Fibroblast of lung (primary cell): ENCODE measurements at regions not wholly inside any gene's neighbourhood (a gene's known extent, or its start where the extent isn't known, plus 50 kb on each side); places are given as distances from the start of the nearest gene placed in this dataset.
"Not testable (repeated sequence)": the region's sequence is repeated elsewhere in the genome, so short reads cannot be mapped to it uniquely, and the experiment has no call there.

Experiments
- DNase-seq, 2 donors: peaks; one replicate each; pipeline versions ENCODE4 v3.0.0 to v3.0.0-alpha.2; 2010; ENCODE audit warnings: low read depth in 2 of 2
- H2AFZ ChIP-seq: 2 replicates; pipeline ENCODE4 v1.5.1; 2012; ENCODE audit warnings: low read length, control low read depth, inconsistent platforms
- H3K27ac ChIP-seq: 2 replicates; pipeline ENCODE4 v1.5.1; 2011; ENCODE audit warnings: low read length, control low read depth; ENCODE audit not compliant: insufficient read depth
- H3K27me3 ChIP-seq: 2 replicates; pipeline ENCODE4 v1.5.1; 2011; ENCODE audit warnings: mild to moderate bottlenecking, low read length; ENCODE audit not compliant: control insufficient read depth, insufficient read depth
- H3K36me3 ChIP-seq: 2 replicates; pipeline ENCODE4 v1.5.1; 2011; ENCODE audit warnings: low read length; ENCODE audit not compliant: control insufficient read depth, insufficient read depth
- H3K4me1 ChIP-seq: 2 replicates; pipeline ENCODE4 v1.5.1; 2011; ENCODE audit warnings: low read length; ENCODE audit not compliant: control insufficient read depth, insufficient read depth; ENCODE audit errors: extremely low read depth
- H3K4me2 ChIP-seq: 2 replicates; pipeline ENCODE4 v1.5.1; 2011; ENCODE audit warnings: low read length, control low read depth; ENCODE audit not compliant: insufficient read depth; ENCODE audit errors: extremely low read depth
- H3K4me3 ChIP-seq, 4 experiments: fragments of 200-600 bp in 1 of 4; sonication (generic) in 1 of 4; replicated peaks in 1 of 4; 2 replicates each; pipeline ENCODE4 v1.5.1; 2011 to 2016; ENCODE audit warnings: low read length in 4 of 4, low read depth in 3 of 4, mild to moderate bottlenecking in 3 of 4, control low read depth in 2 of 4, inconsistent platforms in 1 of 4, mixed read lengths in 1 of 4; ENCODE audit not compliant: insufficient read depth in 1 of 4; ENCODE audit errors: control extremely low read depth in 1 of 4
- H3K79me2 ChIP-seq: 2 replicates; pipeline ENCODE4 v1.5.1; 2012; ENCODE audit warnings: mild to moderate bottlenecking, low read length, inconsistent platforms; ENCODE audit not compliant: control insufficient read depth, insufficient read depth
- H3K9ac ChIP-seq: 2 replicates; pipeline ENCODE4 v1.5.1; 2011; ENCODE audit warnings: mild to moderate bottlenecking, low read length, control low read depth; ENCODE audit not compliant: insufficient read depth
- H3K9me3 ChIP-seq: 2 replicates; pipeline ENCODE4 v1.5.1; 2012; ENCODE audit warnings: low read depth, low read length; ENCODE audit not compliant: control insufficient read depth, insufficient read depth
- H4K20me1 ChIP-seq: 2 replicates; pipeline ENCODE4 v1.5.1; 2011; ENCODE audit warnings: low read length; ENCODE audit not compliant: control insufficient read depth, insufficient read depth; ENCODE audit errors: extremely low read depth
- EZH2 ChIP-seq: IDR thresholded peaks from 2 replicates; pipeline ENCODE4 v1.5.1; 2012; ENCODE audit warnings: low read length, control low read depth, mild to moderate bottlenecking; ENCODE audit errors: missing control alignments
- TF ChIP-seq, protein P1 (sequence below), 2 donors: IDR thresholded peaks in 1 of 2; conservative IDR thresholded peaks in 1 of 2; 1 replicate in 1 of 2; 2 replicates in 1 of 2; pipeline ENCODE4 v1.5.1; 2011 to 2012; ENCODE audit warnings: low read length in 2 of 2, control low read depth in 1 of 2, inconsistent platforms in 1 of 2, low read depth in 1 of 2, mild to moderate bottlenecking in 1 of 2

DNA sequence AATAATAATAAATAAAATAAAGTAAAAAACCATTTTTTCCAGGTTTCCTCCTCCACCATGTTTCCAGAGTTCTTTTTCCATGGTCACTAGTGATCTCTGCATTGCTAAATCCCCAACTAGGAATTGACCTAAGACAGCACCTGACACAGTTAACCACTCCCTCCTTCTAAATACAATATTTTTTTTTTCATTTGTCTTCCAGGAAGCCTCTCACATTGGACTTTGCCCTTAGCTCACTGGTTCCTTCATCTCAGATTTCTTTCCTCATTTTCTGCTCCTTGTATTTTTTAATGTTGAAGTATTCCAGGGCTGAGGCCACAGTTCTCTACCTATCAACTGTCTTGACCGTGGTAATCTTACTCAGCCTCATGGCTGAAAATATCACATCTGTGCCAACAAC lies 187.3 kb upstream of the FAM241A start:
- Histone ChIP-seq H3K4me2 (no peak overlapping the region), H3K27me3 (no peaks in the 10 kb centered on the region), H3K4me3 (no peak overlapping the region), H3K9ac (no peak overlapping the region), H3K79me2 (no peaks in the 10 kb centered on the region), H3K4me1 (no peaks in the 10 kb centered on the region), H4K20me1 (no peaks in the 10 kb centered on the region), H3K36me3 (no peaks in the 10 kb centered on the region), H3K9me3 (no peaks in the 10 kb centered on the region), H3K27ac (no peak overlapping the region), H2AFZ (no peak overlapping the region)
- no peak for TF ChIP-seq EZH2
- TF ChIP-seq, protein P1, sequence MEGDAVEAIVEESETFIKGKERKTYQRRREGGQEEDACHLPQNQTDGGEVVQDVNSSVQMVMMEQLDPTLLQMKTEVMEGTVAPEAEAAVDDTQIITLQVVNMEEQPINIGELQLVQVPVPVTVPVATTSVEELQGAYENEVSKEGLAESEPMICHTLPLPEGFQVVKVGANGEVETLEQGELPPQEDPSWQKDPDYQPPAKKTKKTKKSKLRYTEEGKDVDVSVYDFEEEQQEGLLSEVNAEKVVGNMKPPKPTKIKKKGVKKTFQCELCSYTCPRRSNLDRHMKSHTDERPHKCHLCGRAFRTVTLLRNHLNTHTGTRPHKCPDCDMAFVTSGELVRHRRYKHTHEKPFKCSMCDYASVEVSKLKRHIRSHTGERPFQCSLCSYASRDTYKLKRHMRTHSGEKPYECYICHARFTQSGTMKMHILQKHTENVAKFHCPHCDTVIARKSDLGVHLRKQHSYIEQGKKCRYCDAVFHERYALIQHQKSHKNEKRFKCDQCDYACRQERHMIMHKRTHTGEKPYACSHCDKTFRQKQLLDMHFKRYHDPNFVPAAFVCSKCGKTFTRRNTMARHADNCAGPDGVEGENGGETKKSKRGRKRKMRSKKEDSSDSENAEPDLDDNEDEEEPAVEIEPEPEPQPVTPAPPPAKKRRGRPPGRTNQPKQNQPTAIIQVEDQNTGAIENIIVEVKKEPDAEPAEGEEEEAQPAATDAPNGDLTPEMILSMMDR (conservative IDR thresholded peaks at IDR 0.05 in 1 of 2, IDR thresholded peaks at IDR 0.05 in 1 of 2; ENCODE audit: low read depth in 1 of 2, low read length in 2 of 2) = no peak
- no peak for DNase-seq

GRCh38 chr4:111959222-111959621 lies 186.0 kb upstream of the FAM241A start:
- H3K9me3 ChIP-seq = no peaks in the 10 kb centered on the region
- H3K4me1 ChIP-seq = no peaks in the 10 kb centered on the region
- H3K79me2 ChIP-seq = no peaks in the 10 kb centered on the region
- no peaks in the 10 kb centered on the region for H3K27me3 ChIP-seq
- no peak overlapping the region for H3K4me2 ChIP-seq
- no peak for TF ChIP-seq EZH2
- TF ChIP-seq, protein P1 (conservative IDR thresholded peaks at IDR 0.05 in 1 of 2, IDR thresholded peaks at IDR 0.05 in 1 of 2; ENCODE audit: low read depth in 1 of 2, low read length in 2 of 2) = no peak
- no peak overlapping the region for H3K27ac ChIP-seq
- H3K4me3 ChIP-seq = no peak overlapping the region
- H3K36me3 ChIP-seq = no peaks in the 10 kb centered on the region
- H3K9ac ChIP-seq = no peak overlapping the region
- peak; percentile 38 to 39 for DNase-seq
- no peaks in the 10 kb centered on the region for H4K20me1 ChIP-seq
- H2AFZ ChIP-seq = no peak overlapping the region

DNA sequence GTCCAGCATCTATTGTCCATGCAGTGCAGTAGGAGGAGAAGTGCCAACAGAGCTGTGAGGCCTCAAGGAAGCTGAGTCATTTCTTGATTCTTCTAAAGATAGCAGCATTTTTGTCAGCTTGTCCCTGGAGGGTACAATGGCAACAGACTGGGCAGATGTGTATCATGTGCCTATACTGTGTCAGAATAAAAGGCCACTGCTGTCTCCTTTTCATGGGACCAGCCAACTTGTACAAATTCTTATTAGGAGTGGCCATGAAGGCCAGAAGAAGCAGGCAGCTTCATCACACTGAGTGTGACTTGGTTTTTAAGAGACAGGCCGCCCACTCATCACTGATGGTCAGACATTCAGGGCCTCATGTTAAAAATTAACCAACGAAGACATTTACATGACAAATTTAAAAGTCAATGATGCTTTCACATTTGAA lies 185.0 kb upstream of the FAM241A start:
- Histone ChIP-seq H2AFZ (no peak overlapping the region), H3K27ac (no peak overlapping the region), H3K4me3 (no peak overlapping the region), H3K4me1 (no peaks in the 10 kb centered on the region), H4K20me1 (no peaks in the 10 kb centered on the region), H3K9ac (no peak overlapping the region), H3K9me3 (no peaks in the 10 kb centered on the region), H3K4me2 (no peak overlapping the region), H3K36me3 (no peaks in the 10 kb centered on the region), H3K79me2 (no peaks in the 10 kb centered on the region), H3K27me3 (no peaks in the 10 kb centered on the region)
- no peak for TF ChIP-seq EZH2
- TF ChIP-seq, protein P1 (conservative IDR thresholded peaks at IDR 0.05 in 1 of 2, IDR thresholded peaks at IDR 0.05 in 1 of 2; ENCODE audit: low read depth in 1 of 2, low read length in 2 of 2) = no peak
- DNase-seq = peak in 1 of 2 donors; percentile 17

DNA sequence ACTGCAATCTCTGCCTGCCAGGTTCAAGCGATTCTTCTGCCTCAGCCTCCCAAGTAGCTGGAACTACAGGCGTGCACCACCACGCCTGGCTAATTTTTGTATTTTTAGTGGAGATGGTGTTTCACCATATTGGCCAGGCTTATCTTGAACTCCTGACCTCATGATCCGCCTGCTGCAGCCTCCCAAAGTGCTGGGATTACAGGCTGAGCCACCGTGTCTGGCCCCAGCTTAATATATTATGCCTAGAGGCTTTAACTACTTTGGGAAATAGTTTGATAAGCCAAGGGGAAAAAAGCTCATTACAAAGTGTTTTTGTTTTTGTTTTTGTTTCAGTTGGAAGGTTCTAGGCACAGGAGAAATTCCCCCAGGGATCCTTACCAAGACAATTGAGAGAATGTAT lies 184.2 kb upstream of the FAM241A start:
- H3K4me3 ChIP-seq, H3K79me2 ChIP-seq, H4K20me1 ChIP-seq: not testable (repeated sequence)

More for the DNA sequence above, 184.2 kb upstream of the FAM241A start:
- not testable (repeated sequence) for DNase-seq, H3K4me2 ChIP-seq, H3K9ac ChIP-seq, H2AFZ ChIP-seq, H3K27me3 ChIP-seq, H3K4me1 ChIP-seq, H3K27ac ChIP-seq, H3K36me3 ChIP-seq, H3K9me3 ChIP-seq
